MM.1S (cell line): ENCODE measurements at regions not wholly inside any gene's neighbourhood (a gene's known extent, or its start where the extent isn't known, plus 50 kb on each side); places are given as distances from the start of the nearest gene placed in this dataset.

ENCODE experiments used
- CTCF ChIP-seq: fragments of 300-600 bp; sonication (generic); IDR thresholded peaks from 2 replicates; pipeline ENCODE4 v1.5.1; 2016; ENCODE audit warnings: antibody characterized with exemption, low read length, mixed read lengths
- EZH2 ChIP-seq: fragments of 300-600 bp; sonication (generic); optimal IDR thresholded peaks from 2 replicates; pipeline ENCODE3; 2017; ENCODE audit warnings: low read depth, mild to moderate bottlenecking, antibody characterized with exemption, low read length, mixed read lengths
- EZH2phosphoT487 ChIP-seq: fragments of 300-600 bp; sonication (generic); IDR thresholded peaks from 2 replicates; pipeline ENCODE4 v1.6.1; 2018; ENCODE audit warnings: antibody characterized with exemption, low read length

DNA sequence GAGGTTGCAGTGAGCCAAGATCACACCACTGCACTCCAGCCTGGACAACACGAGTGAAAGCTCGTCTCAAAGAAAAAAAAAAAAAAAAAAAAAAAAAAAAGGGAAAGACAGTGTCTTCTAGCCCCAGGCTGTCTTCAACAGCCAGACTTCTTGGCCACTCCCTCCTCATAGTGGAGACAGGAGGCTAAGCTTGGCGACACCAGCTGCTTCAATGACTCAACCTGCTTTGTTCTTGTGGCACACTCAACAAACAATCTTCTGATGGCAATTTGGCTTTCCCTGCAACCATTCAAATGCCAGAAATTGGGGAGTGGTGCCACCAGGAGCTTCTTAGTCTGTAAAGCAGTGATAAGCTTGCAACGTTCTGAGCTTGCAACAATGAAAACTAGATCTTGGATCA is 290.4 kb upstream of the DYNLRB2 start:
- TF ChIP-seq CTCF = no peak
- no peak for TF ChIP-seq EZH2
- no peak for TF ChIP-seq EZH2phosphoT487
